Gastrocnemius medialis (tissue), 4 donors: ENCODE measurements at regions not wholly inside any gene's neighbourhood (a gene's known extent, or its start where the extent isn't known, plus 50 kb on each side); places are given as distances from the start of the nearest gene placed in this dataset.

Experiments
- CTCF ChIP-seq, 5 experiments: fragments of 450-650 bp in 3 of 5; fragments of 200-600 bp in 2 of 5; sonication (generic) in 2 of 5; IDR thresholded peaks in 4 of 5; conservative IDR thresholded peaks in 1 of 5; 1 replicate in 4 of 5; 2 replicates in 1 of 5; pipeline ENCODE4 v1.5.1; 2016 to 2019; ENCODE audit warnings: antibody characterized with exemption in 5 of 5, mild to moderate bottlenecking in 3 of 5, moderate library complexity in 3 of 5
- POLR2A ChIP-seq, 2 donors: fragments of 450-650 bp; IDR thresholded peaks; one replicate each; pipeline ENCODE4 v1.6.1; 2017; ENCODE audit warnings: antibody characterized with exemption in 2 of 2, mild to moderate bottlenecking in 2 of 2, moderate library complexity in 2 of 2

DNA sequence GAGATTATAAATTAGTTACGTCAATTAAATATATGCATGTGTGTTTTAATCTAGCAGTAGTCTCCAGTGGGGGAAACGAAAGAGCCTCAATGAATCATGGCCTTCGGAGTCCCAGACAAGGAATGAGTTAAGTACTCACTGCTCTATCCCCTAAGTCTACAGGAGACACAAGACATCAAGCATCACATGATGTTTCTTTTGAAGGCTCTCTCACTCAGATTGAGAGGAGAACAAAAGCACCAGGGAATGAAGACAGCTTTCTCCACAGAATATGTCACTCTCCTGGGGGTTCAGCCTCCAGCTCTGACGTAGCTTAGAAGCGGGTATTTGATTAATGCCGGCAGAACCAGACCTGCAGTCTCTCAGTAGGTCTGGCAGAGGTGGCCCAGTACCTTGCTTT lies 381.4 kb downstream of the ACTL7B start:
- no peak for TF ChIP-seq CTCF (IDR thresholded peaks at IDR 0.05 in 4 of 5, conservative IDR thresholded peaks at IDR 0.05 in 1 of 5)
- TF ChIP-seq POLR2A (IDR thresholded peaks at IDR 0.05), result no peak
